ENCODE measurements at regions not wholly inside any gene's neighbourhood (a gene's known extent, or its start where the extent isn't known, plus 50 kb on each side); places are given as distances from the start of the nearest gene placed in this dataset.
"Not testable (repeated sequence)": the region's sequence is repeated elsewhere in the genome, so short reads cannot be mapped to it uniquely, and the experiment has no call there.

- TF ChIP-seq, protein P1, sequence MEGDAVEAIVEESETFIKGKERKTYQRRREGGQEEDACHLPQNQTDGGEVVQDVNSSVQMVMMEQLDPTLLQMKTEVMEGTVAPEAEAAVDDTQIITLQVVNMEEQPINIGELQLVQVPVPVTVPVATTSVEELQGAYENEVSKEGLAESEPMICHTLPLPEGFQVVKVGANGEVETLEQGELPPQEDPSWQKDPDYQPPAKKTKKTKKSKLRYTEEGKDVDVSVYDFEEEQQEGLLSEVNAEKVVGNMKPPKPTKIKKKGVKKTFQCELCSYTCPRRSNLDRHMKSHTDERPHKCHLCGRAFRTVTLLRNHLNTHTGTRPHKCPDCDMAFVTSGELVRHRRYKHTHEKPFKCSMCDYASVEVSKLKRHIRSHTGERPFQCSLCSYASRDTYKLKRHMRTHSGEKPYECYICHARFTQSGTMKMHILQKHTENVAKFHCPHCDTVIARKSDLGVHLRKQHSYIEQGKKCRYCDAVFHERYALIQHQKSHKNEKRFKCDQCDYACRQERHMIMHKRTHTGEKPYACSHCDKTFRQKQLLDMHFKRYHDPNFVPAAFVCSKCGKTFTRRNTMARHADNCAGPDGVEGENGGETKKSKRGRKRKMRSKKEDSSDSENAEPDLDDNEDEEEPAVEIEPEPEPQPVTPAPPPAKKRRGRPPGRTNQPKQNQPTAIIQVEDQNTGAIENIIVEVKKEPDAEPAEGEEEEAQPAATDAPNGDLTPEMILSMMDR (IDR thresholded peaks at IDR 0.05; ENCODE audit: low read depth, low read length, poor library complexity, severe bottlenecking): not testable (repeated sequence)
- not testable (repeated sequence) for TF ChIP-seq EZH2phosphoT487 (IDR thresholded peaks at IDR 0.05; ENCODE audit: borderline replicate concordance, low read length)
Measured at GRCh38 chr3:153643471-153643870, 477.7 kb upstream of the ARHGEF26 start.
